ENCODE measurements at regions not wholly inside any gene's neighbourhood (a gene's known extent, or its start where the extent isn't known, plus 50 kb on each side); places are given as distances from the start of the nearest gene placed in this dataset.
"Not testable (repeated sequence)": the region's sequence is repeated elsewhere in the genome, so short reads cannot be mapped to it uniquely, and the experiment has no call there.

GRCh38 chr14:87632796-87633195 lies 360.2 kb downstream of the GALC start:
- DNase-seq (ENCODE audit: low read depth, low spot score): no peak

DNA sequence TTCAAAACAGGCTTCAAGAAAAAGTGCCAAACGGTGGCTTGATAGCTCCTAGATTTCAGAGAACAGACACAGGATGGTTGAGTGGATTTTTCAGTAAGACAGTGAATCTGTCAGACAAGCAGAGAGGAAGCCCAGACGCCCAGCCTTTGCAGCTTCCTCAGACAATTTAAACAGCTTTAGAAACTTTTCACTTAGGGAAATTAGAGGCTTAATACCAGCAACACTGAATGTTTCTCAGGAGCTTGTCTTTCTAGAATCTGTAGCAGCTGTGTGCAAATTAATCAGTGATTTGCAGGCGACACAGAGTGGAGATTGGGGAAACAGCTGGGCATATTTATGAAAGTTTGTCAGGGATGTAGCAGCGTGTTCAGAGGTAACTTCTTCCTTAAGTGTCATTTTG lies 362.1 kb downstream of the GALC start:
- DNase-seq (ENCODE audit: low read depth, low spot score): no peak

- DNase-seq (ENCODE audit: low read depth, low spot score): no peak
These were observed 363.2 kb downstream of the GALC start for GRCh38 chr14:87629788-87630187.

DNA sequence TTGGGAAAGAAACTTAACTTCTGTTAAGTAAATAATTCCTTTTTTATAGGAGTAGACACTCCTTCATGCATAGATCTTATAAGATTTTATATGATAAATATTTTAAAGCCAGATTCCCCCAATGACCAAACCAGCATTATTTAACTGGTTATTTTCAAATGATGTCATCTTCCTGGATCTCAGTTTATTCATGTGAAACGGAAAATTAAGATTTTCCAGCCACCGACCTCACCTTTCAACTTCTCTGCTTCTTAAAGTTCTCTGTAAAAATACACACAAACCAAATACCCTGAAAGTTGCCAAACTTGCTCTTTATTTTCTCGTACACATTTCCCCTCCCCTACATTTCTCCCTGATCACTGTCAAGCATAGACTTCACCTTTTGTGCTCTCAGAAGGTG lies 364.2 kb downstream of the GALC start:
- DNase-seq (ENCODE audit: low read depth, low spot score): no peak

- DNase-seq (ENCODE audit: low read depth, low spot score): no peak
These were observed 364.9 kb downstream of the GALC start for GRCh38 chr14:87628129-87628528.

- DNase-seq (ENCODE audit: low read depth, low spot score): no peak
These were observed 366.7 kb downstream of the GALC start for GRCh38 chr14:87626266-87626665.

DNA sequence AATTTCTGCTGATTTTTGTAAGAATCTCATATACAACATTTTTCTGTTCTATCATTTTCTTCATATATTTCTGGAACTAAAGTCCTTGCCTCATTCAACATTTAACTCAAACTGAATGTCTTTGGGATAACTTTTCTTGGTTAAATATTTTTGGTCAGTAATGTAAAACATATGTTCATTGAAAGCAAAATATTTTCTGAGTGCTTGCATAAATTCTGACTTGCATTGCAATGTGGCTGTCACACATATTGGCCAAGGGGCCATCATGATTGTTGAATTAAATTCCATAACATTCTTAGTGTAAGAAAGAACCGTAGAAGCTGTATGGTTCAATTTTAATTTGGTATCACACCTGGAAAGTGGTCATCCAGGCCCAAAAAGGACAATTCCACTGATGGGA lies 369.4 kb downstream of the GALC start:
- no peak for DNase-seq (ENCODE audit: low read depth, low spot score)

DNA sequence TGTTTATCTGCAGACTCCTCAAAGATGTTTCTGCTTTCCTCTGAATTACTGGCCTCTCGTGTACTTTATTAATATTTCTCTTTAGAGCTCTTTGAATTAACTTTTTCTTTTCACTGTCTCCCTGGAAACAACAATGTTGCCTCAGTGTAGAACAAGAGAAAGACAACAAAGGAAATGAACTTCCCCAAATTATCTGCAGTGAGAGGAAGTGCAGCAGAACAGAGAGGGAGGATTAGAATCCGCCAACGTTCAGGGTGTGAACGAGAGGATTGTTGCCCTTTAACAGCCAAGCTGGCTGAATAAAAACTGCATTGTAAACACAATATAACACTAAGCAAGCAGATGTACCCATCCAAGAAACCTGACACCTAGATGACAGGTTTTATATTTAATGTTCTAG lies 375.9 kb downstream of the GALC start:
- no peak for DNase-seq (ENCODE audit: low read depth, low spot score)

DNA sequence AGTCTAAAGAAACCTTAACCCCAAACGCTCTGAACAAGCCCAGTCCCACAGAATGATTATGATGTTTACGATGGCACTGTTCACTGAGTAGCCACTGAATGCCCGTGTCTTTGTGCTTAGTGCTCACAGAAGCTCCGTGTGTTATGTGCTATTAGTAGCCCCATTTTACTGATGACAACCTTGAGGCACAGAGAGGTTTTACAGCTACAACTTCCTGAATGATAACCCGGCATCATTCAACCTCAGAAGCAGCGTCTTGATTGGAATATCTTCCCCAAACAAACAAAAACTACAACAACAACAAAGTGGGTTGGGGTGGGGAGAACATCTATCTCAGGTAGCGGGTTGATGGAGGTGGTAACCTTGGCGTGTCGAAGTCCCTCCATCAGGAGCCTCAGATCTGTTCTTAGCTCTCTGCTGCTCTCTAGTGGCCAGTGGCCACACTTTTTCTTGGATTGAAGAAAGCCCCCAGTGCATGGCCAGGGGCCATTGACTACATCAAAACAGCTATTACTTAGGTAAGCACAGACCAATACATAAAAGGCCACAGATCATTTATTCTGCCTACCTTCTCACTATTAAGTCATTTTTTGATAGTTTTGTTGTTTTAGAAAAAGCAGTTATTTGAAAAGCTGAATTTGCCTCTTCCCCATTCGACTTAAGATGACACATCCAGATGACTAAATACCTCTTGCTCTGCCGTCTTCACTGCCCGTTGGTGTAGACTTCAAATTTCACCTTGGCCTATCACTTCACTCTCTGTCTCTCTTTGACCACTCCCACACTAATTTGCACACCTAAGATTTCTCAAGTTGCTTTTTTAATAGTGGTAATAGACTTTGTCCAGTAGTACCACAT lies 376.9 kb downstream of the GALC start:
- no peak for DNase-seq (ENCODE audit: low read depth, low spot score)

GRCh38 chr14:87615047-87615446 lies 377.9 kb downstream of the GALC start:
- no peak for DNase-seq (ENCODE audit: low read depth, low spot score)

GRCh38 chr14:87613881-87614280 lies 379.1 kb downstream of the GALC start:
- no peak for DNase-seq (ENCODE audit: low read depth, low spot score)

DNA sequence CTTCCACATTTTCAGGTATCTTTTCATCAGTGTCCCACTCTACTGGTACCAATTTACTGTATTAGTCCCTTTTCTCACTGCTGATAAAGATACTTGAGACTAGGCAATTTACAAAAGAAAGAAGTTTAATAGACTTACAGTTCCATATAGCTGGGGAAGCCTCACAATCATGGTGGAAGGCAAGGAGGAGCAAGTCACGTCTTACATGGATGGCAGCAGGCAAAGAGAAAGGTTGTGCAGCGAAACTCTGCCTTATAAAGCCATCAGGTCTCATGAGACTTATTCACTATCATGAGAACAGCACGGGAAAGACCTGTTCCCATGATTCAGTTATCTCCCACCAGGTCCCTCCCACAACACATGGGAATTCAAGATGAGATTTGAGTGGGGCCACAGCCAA lies 385.9 kb downstream of the GALC start:
- not testable (repeated sequence) for DNase-seq (ENCODE audit: low read depth, low spot score)

- DNase-seq (ENCODE audit: low read depth, low spot score): no peak
These were observed 391.9 kb downstream of the GALC start for GRCh38 chr14:87601036-87601435.

DNA sequence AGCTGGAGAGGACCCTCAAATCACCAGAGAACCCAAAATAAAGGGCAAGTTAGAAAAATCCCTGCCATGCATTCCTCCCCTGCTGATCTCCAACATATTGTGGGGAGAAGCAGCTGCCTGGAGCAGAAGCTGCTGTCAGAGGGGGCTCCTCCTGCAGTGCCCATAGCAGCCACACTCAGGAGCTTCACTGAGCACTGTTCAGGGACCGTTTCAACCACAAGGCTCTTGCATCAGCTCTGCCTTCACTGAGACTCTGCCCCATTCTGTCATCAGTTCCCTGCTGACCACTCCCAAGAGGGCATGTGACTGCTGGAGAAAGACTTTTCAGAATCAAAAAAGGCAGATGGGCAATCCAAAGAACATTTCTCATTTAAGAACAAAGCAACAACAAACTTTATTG lies 392.7 kb downstream of the GALC start:
- DNase-seq (ENCODE audit: low read depth, low spot score): no peak

GRCh38 chr14:87581298-87581697 lies 411.7 kb downstream of the GALC start:
- no peak for DNase-seq (ENCODE audit: low read depth, low spot score)

GRCh38 chr14:87579036-87579435 lies 413.9 kb downstream of the GALC start:
- DNase-seq (ENCODE audit: low read depth, low spot score): no peak

- DNase-seq (ENCODE audit: low read depth, low spot score): no peak
These were observed 417.6 kb downstream of the GALC start for GRCh38 chr14:87575378-87575777.

GRCh38 chr14:87573591-87573990 lies 419.4 kb downstream of the GALC start:
- no peak for DNase-seq (ENCODE audit: low read depth, low spot score)

- DNase-seq (ENCODE audit: low read depth, low spot score): no peak
These were observed 425.2 kb downstream of the GALC start for GRCh38 chr14:87567618-87568295.

DNA sequence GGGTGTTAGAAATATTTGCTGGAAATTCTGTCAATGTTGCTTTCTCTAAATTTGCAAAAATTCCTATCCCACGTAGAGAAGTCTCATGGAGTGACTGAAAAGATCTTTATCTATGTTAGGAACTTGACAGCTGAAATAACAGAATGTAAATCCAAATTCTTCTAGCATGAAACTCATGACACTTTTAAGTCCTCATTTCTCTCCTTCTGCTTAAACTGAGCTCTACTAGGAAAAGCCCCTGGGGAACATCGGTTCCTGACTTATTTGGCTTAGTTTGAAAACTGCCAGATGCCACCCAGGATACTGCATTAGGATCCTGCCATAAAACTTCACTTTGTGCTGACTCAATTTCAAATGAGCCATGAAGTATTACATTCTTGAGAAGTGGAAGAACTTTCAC lies 426.0 kb downstream of the GALC start:
- no peak for DNase-seq (ENCODE audit: low read depth, low spot score)

GRCh38 chr14:87547536-87547935 lies 445.4 kb downstream of the GALC start:
- DNase-seq (ENCODE audit: low read depth, low spot score): no peak

DNA sequence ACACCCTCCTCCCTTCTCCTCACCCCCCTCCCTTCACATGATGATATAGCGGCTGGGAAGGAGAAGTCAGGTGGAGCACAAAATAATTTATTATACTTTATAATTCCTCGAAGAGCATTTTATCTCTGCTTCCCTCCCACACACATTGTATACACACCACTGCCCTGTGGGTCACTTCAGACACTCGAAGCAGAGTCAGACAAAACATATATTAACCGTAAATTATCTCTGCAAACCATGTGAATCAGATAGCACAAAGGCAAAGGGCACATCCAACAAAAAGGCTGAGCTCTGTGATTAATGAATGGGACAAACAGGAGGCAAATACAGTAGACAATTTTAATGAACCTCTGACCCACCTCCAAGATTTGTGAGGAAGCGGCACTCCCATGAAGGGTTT lies 450.7 kb downstream of the GALC start:
- DNase-seq (ENCODE audit: low read depth, low spot score): no peak

GRCh38 chr14:87540339-87540738 lies 452.6 kb downstream of the GALC start:
- no peak for DNase-seq (ENCODE audit: low read depth, low spot score)

All from smooth muscle cell of the brain vasculature (primary cell).